ENCODE measurements at regions not wholly inside any gene's neighbourhood (a gene's known extent, or its start where the extent isn't known, plus 50 kb on each side); places are given as distances from the start of the nearest gene placed in this dataset.

GRCh38 chr3:72337480-72337855 is 510.8 kb downstream of the SHQ1 start:
- H3K36me3 Mint-ChIP-seq (ENCODE audit: insufficient read depth) = no peaks in the 10 kb centered on the region
- H3K27me3 Mint-ChIP-seq (ENCODE audit: low read depth) = no peaks in the 10 kb centered on the region
- no peak overlapping the region for H3K4me3 Mint-ChIP-seq
- H3K4me1 Mint-ChIP-seq (ENCODE audit: low read depth) = peaks cover 11% of the 10 kb centered on the region
- no peak for DNase-seq
- H3K9me3 Mint-ChIP-seq = no peaks in the 10 kb centered on the region
- ATAC-seq = no peak

- no peaks in the 10 kb centered on the region for H3K27me3 Mint-ChIP-seq (ENCODE audit: low read depth)
- H3K4me3 Mint-ChIP-seq = no peak overlapping the region
- no peaks in the 10 kb centered on the region for H3K9me3 Mint-ChIP-seq
- no peaks in the 10 kb centered on the region for H3K36me3 Mint-ChIP-seq (ENCODE audit: insufficient read depth)
- peaks cover 7% of the 10 kb centered on the region for H3K4me1 Mint-ChIP-seq (ENCODE audit: low read depth)
- DNase-seq (no peak), ATAC-seq (no peak)
Observed at GRCh38 chr3:72336821-72337479, 511.3 kb downstream of the SHQ1 start.

- no peaks in the 10 kb centered on the region for H3K27me3 Mint-ChIP-seq (ENCODE audit: low read depth)
- ATAC-seq = no peak
- no peaks in the 10 kb centered on the region for H3K36me3 Mint-ChIP-seq (ENCODE audit: insufficient read depth)
- DNase-seq = no peak
- H3K4me1 Mint-ChIP-seq (ENCODE audit: low read depth) = peaks cover 2% of the 10 kb centered on the region
- H3K4me3 Mint-ChIP-seq = no peak overlapping the region
- no peaks in the 10 kb centered on the region for H3K9me3 Mint-ChIP-seq
Observed at GRCh38 chr3:72336114-72336651, 512.1 kb downstream of the SHQ1 start.

- Mint-ChIP-seq H3K4me3 (no peak overlapping the region), H3K9me3 (no peaks in the 10 kb centered on the region), H3K27me3 (ENCODE audit: low read depth) (no peaks in the 10 kb centered on the region), H3K36me3 (ENCODE audit: insufficient read depth) (no peaks in the 10 kb centered on the region), H3K4me1 (ENCODE audit: low read depth) (no peaks in the 10 kb centered on the region)
- no peak for ATAC-seq
- no peak for DNase-seq
Observed at GRCh38 chr3:72335458-72336095, 512.7 kb downstream of the SHQ1 start.

GRCh38 chr3:72334681-72335457 is 513.4 kb downstream of the SHQ1 start:
- no peaks in the 10 kb centered on the region for H3K4me1 Mint-ChIP-seq (ENCODE audit: low read depth)
- DNase-seq = no peak
- H3K27me3 Mint-ChIP-seq (ENCODE audit: low read depth) = no peaks in the 10 kb centered on the region
- H3K9me3 Mint-ChIP-seq = no peaks in the 10 kb centered on the region
- no peak overlapping the region for H3K4me3 Mint-ChIP-seq
- H3K36me3 Mint-ChIP-seq (ENCODE audit: insufficient read depth) = no peaks in the 10 kb centered on the region
- no peak for ATAC-seq

GRCh38 chr3:72332689-72333088 is 515.6 kb downstream of the SHQ1 start:
- ATAC-seq = no peak
- no peak for DNase-seq
- H3K4me1 Mint-ChIP-seq (ENCODE audit: low read depth) = no peaks in the 10 kb centered on the region

GRCh38 chr3:72332036-72332435 is 516.2 kb downstream of the SHQ1 start:
- Mint-ChIP-seq H3K27me3 (ENCODE audit: low read depth) (peaks cover 3% of the 10 kb centered on the region), H3K4me3 (no peak overlapping the region), H3K4me1 (ENCODE audit: low read depth) (no peaks in the 10 kb centered on the region), H3K36me3 (ENCODE audit: insufficient read depth) (no peaks in the 10 kb centered on the region), H3K9me3 (no peaks in the 10 kb centered on the region)
- no peak for ATAC-seq
- DNase-seq = no peak

More at GRCh38 chr3:72332689-72333088, 515.6 kb downstream of the SHQ1 start:
- no peak overlapping the region for H3K4me3 Mint-ChIP-seq
- H3K36me3 Mint-ChIP-seq (ENCODE audit: insufficient read depth) = no peaks in the 10 kb centered on the region
- H3K9me3 Mint-ChIP-seq = no peaks in the 10 kb centered on the region
- H3K27me3 Mint-ChIP-seq (ENCODE audit: low read depth) = peaks cover 3% of the 10 kb centered on the region

- ATAC-seq (no peak), DNase-seq (no peak)
- Mint-ChIP-seq H3K4me3 (no peak overlapping the region), H3K36me3 (ENCODE audit: insufficient read depth) (no peaks in the 10 kb centered on the region), H3K9me3 (no peaks in the 10 kb centered on the region), H3K4me1 (ENCODE audit: low read depth) (no peaks in the 10 kb centered on the region), H3K27me3 (ENCODE audit: low read depth) (peaks cover 3% of the 10 kb centered on the region)
Observed at GRCh38 chr3:72331076-72331475, 517.2 kb downstream of the SHQ1 start.

GRCh38 chr3:72329354-72329753 is 518.9 kb downstream of the SHQ1 start:
- Mint-ChIP-seq H3K27me3 (ENCODE audit: low read depth) (peaks cover 3% of the 10 kb centered on the region), H3K4me3 (no peak overlapping the region), H3K9me3 (no peaks in the 10 kb centered on the region), H3K4me1 (ENCODE audit: low read depth) (no peaks in the 10 kb centered on the region), H3K36me3 (ENCODE audit: insufficient read depth) (no peaks in the 10 kb centered on the region)
- ATAC-seq (no peak), DNase-seq (no peak)

GRCh38 chr3:72328755-72329277 is 519.4 kb downstream of the SHQ1 start:
- H3K4me1 Mint-ChIP-seq (ENCODE audit: low read depth) = no peaks in the 10 kb centered on the region

GRCh38 chr3:72327008-72327407 is 521.2 kb downstream of the SHQ1 start:
- H3K27me3 Mint-ChIP-seq (ENCODE audit: low read depth) = peaks cover 3% of the 10 kb centered on the region

More at GRCh38 chr3:72328755-72329277, 519.4 kb downstream of the SHQ1 start:
- no peak overlapping the region for H3K4me3 Mint-ChIP-seq
- H3K9me3 Mint-ChIP-seq = no peaks in the 10 kb centered on the region
- ATAC-seq (no peak), DNase-seq (no peak)
- H3K36me3 Mint-ChIP-seq (ENCODE audit: insufficient read depth) = no peaks in the 10 kb centered on the region
- H3K27me3 Mint-ChIP-seq (ENCODE audit: low read depth) = peaks cover 3% of the 10 kb centered on the region

GRCh38 chr3:72324253-72324811 is 523.9 kb downstream of the SHQ1 start:
- Mint-ChIP-seq H3K4me3 (no peak overlapping the region), H3K36me3 (ENCODE audit: insufficient read depth) (no peaks in the 10 kb centered on the region), H3K27me3 (ENCODE audit: low read depth) (peaks cover 3% of the 10 kb centered on the region), H3K9me3 (no peaks in the 10 kb centered on the region), H3K4me1 (ENCODE audit: low read depth) (no peaks in the 10 kb centered on the region)
- DNase-seq (no peak), ATAC-seq (no peak)

More at GRCh38 chr3:72327008-72327407, 521.2 kb downstream of the SHQ1 start:
- H3K9me3 Mint-ChIP-seq = no peaks in the 10 kb centered on the region
- ATAC-seq (no peak), DNase-seq (no peak)
- H3K4me3 Mint-ChIP-seq = no peak overlapping the region
- no peaks in the 10 kb centered on the region for H3K36me3 Mint-ChIP-seq (ENCODE audit: insufficient read depth)
- H3K4me1 Mint-ChIP-seq (ENCODE audit: low read depth) = no peaks in the 10 kb centered on the region

- no peak overlapping the region for H3K4me3 Mint-ChIP-seq
- no peaks in the 10 kb centered on the region for H3K36me3 Mint-ChIP-seq (ENCODE audit: insufficient read depth)
- ATAC-seq (no peak), DNase-seq (no peak)
- no peaks in the 10 kb centered on the region for H3K4me1 Mint-ChIP-seq (ENCODE audit: low read depth)
- peaks cover 3% of the 10 kb centered on the region for H3K27me3 Mint-ChIP-seq (ENCODE audit: low read depth)
- no peaks in the 10 kb centered on the region for H3K9me3 Mint-ChIP-seq
Observed at GRCh38 chr3:72323773-72324172, 524.5 kb downstream of the SHQ1 start.

GRCh38 chr3:72322264-72322976 is 525.8 kb downstream of the SHQ1 start:
- Mint-ChIP-seq H3K9me3 (no peaks in the 10 kb centered on the region), H3K4me1 (ENCODE audit: low read depth) (no peaks in the 10 kb centered on the region), H3K36me3 (ENCODE audit: insufficient read depth) (no peaks in the 10 kb centered on the region), H3K27me3 (ENCODE audit: low read depth) (no peaks in the 10 kb centered on the region), H3K4me3 (no peak overlapping the region)
- ATAC-seq = no peak
- no peak for DNase-seq

All from activated T-cell treated with anti-CD3 and anti-CD28 coated beads, Interleukin-2, amount 50 U/mL, for 4 hours (primary cell).